GM21619 (cell line): ENCODE measurements at regions not wholly inside any gene's neighbourhood (a gene's known extent, or its start where the extent isn't known, plus 50 kb on each side); places are given as distances from the start of the nearest gene placed in this dataset.

ENCODE experiments used
- ATAC-seq: cut with Tn5 transposase; IDR thresholded peaks from one replicate; pipeline ENCODE4 v1.9.1; 2021; ENCODE audit not compliant: unreplicated experiment

DNA sequence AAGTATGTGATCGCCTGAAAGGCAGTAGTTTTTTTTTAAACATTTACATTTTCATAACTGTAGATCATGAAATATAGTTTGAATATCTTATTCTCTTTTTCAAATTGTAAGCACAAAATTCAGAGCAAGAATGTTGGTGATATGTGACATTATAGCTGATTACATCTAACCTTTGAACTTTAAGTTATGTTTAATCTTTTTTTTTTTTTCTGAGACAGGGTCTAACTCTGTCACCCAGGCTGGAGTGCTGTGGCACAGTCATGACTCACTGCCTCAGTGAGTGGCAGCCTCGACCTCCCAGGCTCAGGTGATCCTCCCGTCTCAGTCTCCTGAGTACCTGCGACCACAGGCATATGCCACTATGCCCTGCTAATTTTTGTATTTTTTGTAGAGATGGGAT lies 278.7 kb upstream of the NEBL start:
- ATAC-seq: no peak

DNA sequence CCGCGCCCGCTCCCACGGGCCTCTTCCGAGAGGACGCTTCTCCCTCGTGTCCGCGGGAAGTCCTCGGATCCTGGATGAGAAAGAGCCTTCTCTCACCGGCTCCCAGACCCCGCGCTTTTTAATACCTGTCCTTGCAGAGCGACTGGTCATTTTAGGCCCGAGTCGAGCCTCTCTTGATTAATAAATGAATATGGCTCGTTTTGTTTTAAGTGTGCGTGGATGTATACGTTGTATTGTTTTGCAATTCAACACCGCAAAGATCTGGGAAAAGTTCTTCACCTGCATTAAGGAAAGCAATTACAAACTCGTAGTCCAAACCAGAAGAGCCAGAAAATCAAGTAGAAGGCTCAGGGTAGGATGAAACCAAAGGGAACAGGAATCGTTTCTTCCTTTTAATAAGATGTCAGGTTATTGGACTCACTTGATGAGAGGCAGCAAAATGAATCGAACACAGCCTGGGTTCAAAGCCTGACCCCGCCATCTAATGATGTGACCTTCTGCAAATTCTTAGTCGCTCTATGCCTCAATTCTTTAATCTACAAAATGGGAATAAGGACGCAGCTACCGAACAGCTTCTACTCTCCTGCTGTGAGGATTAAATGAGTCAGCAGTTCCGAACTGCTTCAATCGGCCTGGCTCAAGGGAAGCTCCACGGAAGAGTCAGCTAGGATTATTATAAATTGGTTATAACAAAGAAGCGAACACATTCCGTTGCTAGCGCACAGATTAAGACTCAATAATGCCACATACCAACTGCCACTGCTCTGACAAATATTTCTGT lies 277.8 kb upstream of the NEBL start:
- ATAC-seq: no peak

DNA sequence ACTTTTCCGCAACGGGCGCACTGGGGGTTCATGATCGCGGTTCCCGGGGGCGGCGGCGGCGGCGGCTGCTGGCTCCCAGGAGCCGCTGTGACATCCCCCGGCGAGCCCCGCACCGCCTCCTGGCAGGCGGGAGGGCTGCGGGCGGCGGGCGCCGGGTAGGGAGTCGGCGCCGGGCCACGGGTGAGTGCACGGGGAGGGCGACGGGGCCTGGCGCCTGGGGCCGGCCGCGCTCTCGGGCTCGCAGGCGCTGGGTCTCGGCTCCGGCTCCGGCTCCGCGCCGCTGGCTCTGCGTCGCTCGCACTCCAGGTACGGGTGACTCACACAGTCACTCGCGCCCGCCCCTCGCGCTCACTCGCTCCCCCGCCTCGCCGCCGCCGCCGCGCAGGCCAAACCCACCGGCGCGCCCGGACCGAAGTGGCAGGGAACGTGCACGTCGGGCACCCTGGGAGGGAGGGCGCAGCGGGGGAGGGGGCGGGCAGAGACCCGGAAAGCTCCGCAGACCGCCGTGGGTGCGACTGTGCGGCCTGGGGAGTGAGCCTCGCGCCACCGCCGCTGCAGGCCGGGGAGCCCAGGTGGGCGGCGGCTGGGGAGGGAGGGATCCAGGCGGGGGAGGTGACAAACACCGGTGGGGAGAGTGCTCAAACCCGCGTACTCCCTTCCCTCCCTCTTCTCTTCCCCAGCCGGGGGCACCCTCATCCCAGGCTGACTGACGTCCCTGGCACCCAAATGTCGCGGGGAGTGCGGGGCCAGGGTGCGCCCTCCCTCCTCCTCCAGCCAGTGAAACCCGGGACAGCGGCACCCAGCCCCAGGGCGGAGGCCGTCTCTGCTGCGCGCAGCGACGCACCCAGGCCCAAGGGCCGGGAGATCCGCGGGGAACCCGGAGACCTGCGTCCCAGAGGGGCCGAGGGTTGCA lies 276.9 kb upstream of the NEBL start:
- ATAC-seq: peak; percentile 42

DNA sequence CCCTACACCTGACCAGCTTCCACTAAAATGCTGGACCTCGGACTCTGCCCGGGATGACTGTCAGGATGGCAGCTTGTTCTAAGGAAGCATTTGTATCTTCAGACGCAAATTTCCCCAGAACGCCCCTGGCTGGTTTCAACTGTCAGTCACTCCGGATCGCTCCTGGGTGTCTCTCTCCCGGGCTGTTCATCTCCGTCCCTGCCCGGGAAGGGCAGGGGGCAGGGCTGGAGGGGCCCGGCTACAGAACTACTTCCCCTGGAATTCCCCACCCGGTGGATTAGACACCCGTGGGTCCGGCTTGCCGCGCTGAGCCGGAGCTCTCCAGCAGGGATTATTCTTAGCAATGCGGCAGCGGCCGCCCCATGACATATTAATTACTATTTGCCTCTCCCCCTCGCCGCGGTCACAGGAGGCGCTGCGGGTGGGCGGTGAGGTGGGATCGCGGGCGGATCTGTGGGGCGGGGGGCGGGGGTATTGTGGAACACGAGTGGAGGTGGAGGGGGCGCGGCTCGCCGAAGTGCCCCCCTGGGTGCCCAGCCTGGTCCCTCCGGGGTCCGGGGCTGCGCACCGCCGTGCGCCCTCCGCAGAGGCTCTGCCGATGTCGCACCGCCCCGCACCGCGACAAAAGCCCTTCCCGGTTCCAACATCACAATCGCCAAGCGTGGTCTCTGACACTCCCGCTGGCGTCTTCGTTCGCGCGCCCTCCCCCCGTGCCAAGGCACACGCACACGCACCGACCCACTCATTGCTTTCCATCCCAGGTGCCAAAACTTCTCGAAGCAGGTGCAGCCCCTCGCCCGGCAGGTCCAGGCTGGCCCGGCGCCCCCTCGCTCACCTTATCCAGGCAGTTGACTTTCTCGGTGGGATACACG lies 276.1 kb upstream of the NEBL start:
- ATAC-seq: no peak

DNA sequence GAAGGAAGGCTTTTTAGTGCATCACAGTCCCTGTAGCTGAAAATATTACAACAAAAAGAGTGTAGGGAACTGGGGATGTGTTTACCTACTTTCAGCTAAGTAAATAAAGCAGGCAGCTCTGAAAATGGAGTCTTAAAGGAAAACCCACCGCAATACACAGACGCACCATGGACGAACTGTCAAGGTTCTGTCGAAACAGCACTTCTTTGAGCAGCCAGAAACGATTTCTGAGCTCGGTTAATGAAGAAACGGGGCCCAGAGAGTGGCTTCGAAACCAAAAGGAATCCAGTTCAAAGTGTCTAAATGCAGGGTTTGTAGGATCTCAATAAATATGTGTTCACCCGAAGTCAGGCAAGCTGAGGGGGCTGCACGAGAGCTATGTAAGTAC lies 275.4 kb upstream of the NEBL start:
- ATAC-seq: no peak

DNA sequence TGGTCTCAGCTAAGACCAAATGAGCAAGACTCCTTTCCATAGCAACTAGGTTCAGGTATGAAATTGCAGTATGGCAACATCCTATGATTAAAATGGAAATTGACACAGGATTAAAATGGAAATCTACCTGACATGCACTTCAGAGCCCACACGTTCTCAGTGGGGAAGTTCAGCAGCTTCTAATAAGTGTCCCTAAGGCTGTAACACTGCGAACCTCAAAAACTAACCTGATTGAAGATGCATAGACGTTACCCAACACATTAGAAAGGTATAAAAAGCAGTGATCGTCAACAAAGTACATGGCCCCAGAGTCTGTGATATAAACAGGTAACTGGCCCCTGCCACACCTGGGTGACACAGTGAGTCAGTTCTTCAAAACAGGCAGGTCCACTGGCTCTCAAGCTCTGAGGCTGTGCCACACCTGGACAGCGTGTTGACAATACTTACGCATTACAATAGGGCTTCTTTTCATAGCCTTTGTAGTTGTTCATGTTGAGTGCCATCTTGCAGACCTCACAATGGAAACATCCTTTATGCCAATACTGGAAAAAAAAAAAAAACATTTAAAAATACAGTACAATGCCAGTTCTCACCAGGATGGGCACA lies 274.9 kb upstream of the NEBL start:
- no peak for ATAC-seq

DNA sequence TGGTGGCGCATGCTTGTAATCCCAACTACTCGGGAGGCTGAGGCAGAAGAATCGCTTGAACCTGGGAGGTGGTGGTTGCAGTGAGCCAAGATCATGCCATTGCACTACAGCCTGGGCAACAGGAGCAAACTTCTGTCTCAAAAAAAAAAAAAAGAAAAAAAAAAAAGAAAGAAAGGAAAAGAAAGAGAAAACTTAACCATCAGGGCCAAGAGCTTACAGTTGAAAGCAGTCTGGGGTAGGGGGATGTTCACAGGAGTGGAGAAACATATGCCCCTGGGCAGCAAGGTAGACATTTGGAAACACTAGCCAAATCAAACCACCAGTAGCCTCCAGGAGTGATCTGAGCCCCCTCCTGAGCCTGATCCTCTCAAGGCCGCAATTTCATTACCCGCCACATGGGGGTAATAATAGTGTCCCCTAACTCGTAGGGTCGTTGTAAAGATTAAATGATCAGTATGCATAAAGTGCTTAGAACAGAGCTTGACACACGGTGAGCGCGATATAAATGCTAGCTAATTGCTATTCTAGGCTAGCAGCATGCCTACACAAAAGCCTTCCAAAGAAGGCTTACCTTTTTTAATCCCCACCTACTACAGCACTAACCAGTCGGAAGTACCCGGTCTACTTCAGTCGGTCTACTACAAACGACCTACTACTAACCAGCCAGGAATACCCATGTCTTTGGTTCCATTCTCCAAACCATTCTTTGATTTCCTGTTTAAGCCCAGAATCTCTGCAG lies 274.3 kb upstream of the NEBL start:
- ATAC-seq: no peak

DNA sequence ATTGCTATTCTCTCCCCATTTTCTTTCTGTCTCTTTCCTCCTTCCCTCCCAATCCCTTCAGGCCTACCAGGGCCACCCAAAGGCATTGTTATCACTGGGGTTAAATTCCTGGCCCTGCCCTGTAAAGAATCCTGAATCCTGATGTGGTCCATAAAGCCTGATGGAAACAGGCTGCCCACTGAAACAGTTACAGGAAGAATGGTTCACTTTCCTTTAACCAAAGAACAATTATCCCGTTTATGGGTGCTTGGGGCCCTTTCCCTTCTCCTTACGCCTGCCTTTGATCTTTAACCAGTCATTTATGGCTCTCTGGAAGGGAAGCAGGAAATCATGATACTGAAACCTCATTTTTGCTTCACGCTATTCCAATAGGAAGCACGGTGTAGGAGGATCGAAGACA lies 273.1 kb upstream of the NEBL start:
- no peak for ATAC-seq

DNA sequence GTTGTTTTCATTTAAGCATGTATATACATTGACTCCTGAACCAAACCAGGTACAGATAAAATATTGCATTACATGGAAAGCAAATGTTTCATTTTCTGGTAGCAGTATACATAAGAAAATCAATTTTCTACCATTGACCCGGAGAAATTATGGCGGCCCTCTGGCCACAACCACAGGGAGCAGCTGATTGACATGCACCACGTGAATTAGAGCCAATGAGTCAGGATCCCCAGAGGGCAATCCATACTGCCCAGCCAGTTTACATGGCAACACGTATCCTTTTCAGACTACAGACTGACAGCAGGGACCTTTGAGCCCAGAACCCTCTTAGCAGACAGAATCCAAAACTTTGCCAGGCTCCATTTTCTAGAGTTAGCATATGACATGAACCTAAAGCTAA lies 272.2 kb upstream of the NEBL start:
- no peak for ATAC-seq

DNA sequence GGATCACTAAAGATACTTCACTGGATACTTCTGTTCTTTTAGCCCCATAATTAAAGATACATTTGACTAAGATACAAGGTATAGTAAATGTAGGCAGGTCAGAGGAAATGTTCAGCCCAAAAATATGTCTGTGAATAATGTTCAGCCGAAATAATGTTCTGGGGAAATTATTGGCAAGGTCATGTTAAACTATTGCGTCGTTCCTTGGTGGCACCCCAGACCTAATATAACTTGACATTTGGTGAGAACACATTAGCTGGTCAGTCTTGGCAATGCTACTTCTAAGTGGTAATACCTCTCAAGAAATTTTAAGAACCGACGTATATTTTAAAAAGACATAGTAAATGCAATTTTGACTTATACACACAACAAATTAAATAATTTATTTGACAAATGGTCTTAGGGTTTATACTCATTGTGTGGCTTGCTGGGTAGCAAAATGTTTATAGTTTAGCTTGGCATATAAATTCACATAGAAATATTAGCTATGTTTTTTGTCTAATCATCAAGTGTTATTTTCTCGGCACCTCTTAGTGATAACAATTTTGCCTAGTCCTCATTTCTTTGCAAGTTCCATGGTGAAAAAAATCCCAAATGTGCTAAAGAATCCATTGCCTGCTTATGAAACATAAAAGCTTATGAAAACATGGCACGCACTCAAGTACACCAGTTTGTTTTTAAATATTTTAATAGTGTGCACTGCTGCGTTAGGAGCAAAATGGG lies 270.3 kb upstream of the NEBL start:
- no peak for ATAC-seq

DNA sequence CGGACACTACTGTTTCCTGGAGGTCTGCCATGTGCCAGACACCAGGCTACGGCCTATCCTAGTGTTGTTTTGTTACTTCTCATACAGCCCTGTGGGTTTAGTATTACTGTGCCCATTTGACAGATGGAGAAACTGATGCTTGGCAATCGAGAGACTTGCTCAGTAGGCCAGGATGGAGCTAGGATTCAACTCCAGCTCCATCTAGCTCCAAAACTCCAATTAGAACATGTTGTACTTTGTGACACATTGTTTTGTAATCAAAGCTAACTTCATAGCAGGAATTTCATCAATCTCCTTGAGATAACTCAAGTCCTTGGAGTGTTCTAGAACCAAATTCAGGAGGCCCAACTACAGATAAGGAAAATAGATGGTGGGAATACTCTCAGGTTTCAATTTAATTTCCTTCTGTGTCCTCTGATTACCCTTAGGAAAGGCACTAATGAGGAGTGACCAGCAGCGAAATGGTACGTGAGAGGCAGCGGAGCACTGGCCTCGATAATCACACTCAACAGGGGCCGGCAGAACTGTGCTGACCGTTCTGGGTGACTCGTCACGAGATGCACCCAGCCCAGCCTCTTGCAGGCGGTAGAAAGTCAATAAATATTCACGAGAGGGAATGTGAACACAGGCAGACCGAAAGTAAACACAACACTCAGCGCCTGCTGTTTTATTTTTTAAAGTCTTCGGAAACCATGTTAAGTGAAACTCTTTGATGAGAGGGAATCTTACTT lies 269.6 kb upstream of the NEBL start:
- ATAC-seq: no peak

DNA sequence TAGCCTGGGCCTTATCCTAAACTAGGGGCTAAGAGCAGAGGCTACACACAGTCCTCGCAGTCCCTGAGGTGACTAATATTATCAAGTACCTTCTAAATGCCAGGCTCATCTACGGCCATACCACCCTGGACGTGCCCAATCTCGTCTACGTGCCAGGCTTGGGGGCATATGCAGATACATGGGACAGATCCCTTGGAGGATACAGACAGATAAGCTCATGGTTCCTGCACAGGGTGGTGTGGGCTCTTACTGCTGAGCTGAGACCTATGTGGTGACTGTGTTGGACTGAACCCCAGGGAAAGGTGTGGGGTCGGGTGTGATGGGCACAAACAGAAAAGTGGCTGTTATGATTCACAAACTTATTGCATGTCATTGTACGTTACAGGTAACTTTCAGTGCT lies 268.4 kb upstream of the NEBL start:
- ATAC-seq: no peak

DNA sequence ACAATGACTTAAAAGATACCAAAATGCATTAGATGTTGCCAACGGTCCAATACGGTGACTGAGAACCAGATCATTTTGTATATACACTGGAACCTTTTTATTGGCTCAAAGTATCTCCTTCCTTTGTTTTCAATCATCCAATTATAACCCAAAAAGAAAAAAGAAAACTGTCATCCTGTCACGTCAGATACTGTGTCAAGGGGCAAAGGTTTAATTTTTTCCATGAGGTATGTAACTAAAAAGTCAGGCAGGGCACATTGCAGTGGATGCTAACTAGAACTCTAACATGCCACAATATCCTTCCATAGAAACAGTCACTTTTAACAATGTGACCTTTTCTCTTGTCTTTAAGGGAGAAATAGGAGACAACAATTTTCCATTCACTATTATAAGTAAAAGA lies 267.6 kb upstream of the NEBL start:
- ATAC-seq: no peak

DNA sequence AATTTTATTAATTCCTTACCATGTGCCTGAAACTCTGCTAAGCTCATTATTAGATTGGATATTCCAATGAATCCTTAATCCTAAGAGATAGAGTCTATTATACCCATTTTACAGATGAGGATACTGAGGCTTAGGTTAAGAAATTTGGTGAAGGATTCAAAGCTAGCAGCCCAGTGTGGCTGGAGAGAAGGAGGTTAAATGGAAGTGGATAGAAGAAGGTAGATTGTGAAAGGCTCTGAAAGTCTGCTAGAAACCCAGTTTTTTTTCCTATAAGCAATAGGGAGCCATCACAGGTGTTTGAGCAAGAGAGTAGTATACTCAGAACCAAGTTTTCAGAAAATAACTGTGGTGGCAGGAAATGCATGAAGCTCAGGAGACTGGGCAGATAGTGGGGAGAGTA lies 265.8 kb upstream of the NEBL start:
- no peak for ATAC-seq

DNA sequence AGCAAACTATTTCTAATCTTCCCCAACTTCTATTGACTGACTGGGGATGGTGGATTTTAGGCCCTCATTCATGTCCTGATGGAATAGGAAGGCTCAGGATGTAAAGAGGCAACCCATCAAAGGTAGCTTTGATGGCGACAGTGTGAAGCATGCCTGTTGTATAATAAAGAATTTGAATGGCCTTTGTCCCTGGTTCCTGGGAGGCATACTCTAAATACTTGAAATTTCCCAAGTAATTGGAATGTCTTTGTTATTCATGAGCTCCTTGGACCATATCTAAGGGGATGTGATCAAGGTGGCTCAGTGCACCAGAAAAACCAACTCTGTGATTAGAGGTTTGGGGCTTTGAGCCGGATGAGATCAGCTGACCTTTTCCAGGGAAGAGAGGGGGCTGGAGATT lies 264.5 kb upstream of the NEBL start:
- no peak for ATAC-seq

DNA sequence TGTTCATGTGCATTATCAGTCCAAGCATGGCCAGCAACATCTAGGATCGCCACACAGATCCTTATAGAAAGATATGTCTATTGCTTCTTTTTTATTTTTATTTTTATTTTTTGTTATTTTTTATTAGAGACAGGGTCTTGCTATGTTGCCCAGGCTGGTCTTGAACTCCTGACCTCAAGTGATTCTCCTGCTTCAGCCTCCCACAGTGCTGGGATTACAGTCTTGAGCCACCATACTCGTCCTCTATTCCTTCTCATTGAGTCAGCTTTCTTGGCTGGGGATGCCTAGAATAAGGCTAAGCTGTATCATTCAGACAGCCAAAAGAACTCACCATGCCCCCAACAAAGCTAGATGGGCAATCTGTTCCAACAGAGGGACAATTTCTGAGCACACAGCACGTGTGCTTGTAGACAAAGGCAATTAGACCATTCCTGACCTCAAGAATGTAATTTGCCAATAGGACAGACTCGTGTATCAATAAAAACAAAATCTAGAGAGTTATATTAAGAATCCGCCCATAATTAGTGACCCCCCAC lies 264.0 kb upstream of the NEBL start:
- no peak for ATAC-seq

DNA sequence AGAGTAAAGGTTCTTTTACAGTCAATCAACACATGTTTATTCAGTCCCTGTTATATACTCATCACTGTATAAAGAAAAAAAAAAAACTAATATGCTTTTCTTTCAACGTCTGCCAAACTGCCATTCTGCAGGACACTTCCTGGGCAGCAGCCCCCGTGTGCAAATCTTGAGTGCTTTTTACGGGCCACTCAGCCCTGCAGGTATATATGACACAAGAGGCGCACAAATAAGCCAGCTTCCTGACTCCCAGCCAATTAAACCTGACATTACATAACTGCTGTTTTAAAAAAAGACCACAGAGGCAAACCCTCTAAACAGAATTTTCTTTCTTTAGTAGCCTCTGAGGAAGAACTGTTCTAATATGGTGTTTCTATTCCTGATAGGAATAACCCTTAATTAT lies 263.0 kb upstream of the NEBL start:
- no peak for ATAC-seq

DNA sequence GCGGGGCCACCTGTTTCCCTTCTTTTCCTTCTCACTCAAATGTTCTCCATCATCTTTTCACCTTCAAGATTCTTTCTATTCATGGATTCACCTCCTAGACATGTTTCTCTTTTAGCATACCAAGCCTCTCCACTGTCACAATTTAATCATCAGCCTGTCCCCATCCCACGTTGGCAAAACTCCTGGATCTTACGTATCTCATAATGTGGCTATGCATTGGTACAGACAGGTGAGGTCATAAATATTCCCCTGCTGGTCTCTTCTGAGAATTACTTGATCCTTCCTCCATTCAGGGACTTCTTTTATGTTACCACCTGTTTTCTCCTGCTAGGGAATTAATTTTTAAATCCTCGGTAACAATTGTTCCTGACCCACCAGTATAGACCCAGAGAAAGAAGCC lies 262.6 kb upstream of the NEBL start:
- no peak for ATAC-seq

DNA sequence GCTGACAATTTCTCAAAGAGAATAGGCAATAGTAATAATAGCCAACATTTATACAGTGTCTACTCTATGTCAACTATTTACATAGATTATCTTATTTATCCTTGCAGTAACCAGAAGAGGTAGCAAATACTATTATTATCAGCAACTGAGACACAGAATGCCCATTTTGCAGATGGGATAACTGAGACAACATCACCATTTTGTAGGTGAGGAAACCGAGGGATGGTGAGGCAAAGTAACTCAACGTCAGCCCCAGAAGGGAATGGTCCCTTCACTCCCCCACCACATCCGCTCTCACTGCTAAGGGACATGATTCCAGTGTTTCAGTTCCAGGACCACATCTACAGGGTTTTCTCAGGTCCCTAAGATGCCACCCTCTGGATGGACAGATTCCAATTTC lies 261.2 kb upstream of the NEBL start:
- ATAC-seq: no peak
